G401 (cell line): ENCODE measurements at regions not wholly inside any gene's neighbourhood (a gene's known extent, or its start where the extent isn't known, plus 50 kb on each side); places are given as distances from the start of the nearest gene placed in this dataset.
"Not testable (repeated sequence)": the region's sequence is repeated elsewhere in the genome, so short reads cannot be mapped to it uniquely, and the experiment has no call there.

Experiments used
- DNase-seq: peaks from one replicate; pipeline ENCODE4 v3.0.0-alpha.2; 2015; ENCODE audit warnings: low spot score
- in situ Hi-C: cut with HindIII; loops from 2 replicates; pipeline ENCODE4 v1.10.0; 2016; ENCODE audit warnings: low sequenced_read_pairs, mixed read lengths

DNA sequence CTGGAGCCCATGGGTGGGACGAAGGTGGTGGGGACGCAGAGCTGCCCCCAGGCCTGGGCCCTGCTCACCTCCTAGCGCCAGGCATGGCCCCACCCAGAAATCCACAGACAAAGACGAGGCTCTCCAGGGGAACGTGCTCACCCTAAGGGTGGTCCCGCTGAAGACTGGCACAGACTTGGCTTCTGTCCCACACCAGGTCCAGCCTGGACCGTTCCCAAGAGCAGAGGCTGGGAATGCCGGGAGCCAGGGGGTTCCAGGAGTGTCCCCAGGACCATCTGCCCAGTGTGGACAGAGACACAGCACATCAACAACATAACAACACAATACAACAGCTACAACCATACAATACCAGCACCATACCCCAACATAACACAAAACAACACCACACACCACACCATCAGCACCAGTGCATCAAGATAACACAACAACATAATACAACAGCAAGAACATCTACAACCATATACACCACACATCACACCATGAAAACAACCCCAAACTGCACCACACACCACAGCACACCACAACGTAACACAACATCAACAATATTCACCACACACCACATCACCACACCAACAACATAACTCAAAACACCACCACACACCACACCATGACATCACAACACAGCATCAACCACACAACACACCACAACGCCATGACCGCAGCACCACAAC is 329.6 kb downstream of the ADGRD1 start:
- in situ Hi-C loops: loop anchor here (10.0 kb wide), 1 partner anchor 211 kb away; no protein-coding TSS in a partner anchor
- no peak for DNase-seq

- in situ Hi-C loops: loop anchor here (10.0 kb wide), 1 partner anchor 211 kb away; no protein-coding TSS in a partner anchor
- not testable (repeated sequence) for DNase-seq
Observed at GRCh38 chr12:131283862-131284825, 330.4 kb downstream of the ADGRD1 start.

DNA sequence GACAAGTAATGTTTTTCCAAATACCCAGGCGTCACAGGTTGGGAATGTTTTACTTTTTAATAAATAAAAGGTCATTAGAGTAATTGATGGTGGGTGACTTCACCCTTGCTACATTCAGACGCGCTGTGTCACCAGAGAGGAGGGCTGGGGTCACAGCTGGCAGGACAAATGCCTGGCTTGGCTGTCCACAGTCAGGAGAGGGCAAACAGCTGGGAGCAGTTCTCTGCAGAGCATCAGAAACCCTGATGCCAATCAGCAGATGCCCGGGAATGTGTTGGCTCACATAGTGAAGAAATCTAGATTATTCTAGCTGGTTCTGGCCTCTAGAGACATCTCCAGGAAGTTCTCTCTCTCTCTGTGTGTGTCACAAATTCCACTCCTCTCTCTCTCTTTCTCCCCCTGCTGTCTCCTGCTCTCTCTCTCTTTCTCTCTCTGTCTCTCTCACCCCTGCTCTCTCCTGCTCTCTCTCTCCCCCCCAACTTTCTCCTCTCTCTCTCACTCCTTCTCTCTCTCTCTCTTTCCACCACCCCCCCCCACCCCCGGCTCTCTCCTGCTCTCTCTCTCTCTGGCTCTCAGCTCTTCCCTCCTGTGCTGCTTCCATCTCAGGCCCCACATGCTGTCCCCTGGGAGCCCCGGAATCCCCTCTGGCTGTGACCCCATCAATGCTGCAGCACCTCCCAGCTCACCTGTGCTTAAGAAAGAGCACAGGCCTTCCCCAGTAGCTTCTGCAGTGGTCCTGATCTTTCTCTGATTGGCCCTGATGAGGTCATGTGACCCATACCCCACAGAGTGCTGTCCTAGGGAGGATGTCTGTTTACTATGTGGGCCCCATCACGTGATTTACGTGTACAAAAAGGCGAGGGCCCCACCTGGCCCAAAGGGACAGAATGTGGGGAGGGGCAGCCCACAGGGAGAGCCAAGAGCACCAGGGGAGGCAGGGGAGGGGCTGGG is 331.5 kb downstream of the ADGRD1 start:
- DNase-seq: not testable (repeated sequence)
- in situ Hi-C loops: loop anchor here (10.0 kb wide), 1 partner anchor 210 kb away; no protein-coding TSS in a partner anchor

- in situ Hi-C loops: loop anchor here (10.0 kb wide), 1 partner anchor 209 kb away; no protein-coding TSS in a partner anchor
Observed at GRCh38 chr12:131285905-131286295, 332.2 kb downstream of the ADGRD1 start.

DNA sequence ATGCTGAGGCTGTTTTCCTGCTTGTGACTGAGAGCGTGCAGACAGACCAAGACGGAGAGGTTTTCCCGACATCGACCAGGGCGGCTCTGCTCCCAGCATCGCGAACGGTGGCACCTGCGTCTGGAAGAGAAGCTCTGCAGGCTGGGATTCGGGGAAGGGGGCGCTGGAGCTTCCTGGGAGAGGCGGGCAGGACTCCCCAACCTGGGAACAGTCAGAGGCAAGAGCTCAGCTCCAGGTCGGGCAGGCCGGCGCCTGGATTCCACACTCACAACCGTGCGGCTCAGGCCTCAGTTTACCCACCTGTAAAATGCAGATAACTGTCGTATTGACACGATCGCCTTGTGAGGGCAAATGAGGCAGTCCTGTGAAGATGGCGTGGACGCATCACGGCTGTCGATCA is 332.6 kb downstream of the ADGRD1 start:
- in situ Hi-C loops: loop anchor here (10.0 kb wide), 1 partner anchor 208 kb away; no protein-coding TSS in a partner anchor
- not testable (repeated sequence) for DNase-seq

More at GRCh38 chr12:131285905-131286295, 332.2 kb downstream of the ADGRD1 start:
- not testable (repeated sequence) for DNase-seq

GRCh38 chr12:131287015-131287937 is 333.6 kb downstream of the ADGRD1 start:
- in situ Hi-C loops: loop anchor here (10.0 kb wide), 1 partner anchor 208 kb away; no protein-coding TSS in a partner anchor
- DNase-seq: no peak

GRCh38 chr12:131287938-131288764 is 334.4 kb downstream of the ADGRD1 start:
- DNase-seq: no peak
- in situ Hi-C loops: loop anchor here (10.0 kb wide), 1 partner anchor 207 kb away; no protein-coding TSS in a partner anchor

- DNase-seq: not testable (repeated sequence)
- in situ Hi-C loops: loop anchor here (10.0 kb wide), 1 partner anchor 206 kb away; no protein-coding TSS in a partner anchor
Observed at GRCh38 chr12:131288765-131289695, 335.3 kb downstream of the ADGRD1 start.

DNA sequence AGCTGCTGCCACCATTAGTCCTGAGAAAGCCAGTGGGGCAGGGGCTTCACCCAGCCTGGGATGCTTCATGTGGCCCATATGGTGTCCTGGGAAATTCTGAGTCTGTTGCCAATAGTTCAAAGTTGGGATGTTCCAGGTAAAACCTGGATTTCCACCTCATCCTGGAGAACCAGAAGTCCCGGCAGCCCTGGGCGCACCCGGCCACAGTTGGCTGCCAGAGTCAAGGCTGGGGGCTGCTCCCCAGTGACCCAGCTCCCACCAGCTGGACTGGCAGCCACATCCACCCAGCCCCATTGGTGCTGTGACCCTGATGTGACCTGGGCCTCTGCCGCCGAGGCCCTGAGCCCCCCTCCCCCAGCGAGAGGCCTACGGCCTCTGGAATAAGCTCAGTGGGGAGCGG is 336.1 kb downstream of the ADGRD1 start:
- not testable (repeated sequence) for DNase-seq
- in situ Hi-C loops: loop anchor here (10.0 kb wide), 1 partner anchor 205 kb away; no protein-coding TSS in a partner anchor

- in situ Hi-C loops: no loop called here
- no peak for DNase-seq
Observed at GRCh38 chr12:131290255-131290959, 336.7 kb downstream of the ADGRD1 start.

GRCh38 chr12:131293071-131294015 is 339.6 kb downstream of the ADGRD1 start:
- DNase-seq, in situ Hi-C loops: not testable (repeated sequence)

DNA sequence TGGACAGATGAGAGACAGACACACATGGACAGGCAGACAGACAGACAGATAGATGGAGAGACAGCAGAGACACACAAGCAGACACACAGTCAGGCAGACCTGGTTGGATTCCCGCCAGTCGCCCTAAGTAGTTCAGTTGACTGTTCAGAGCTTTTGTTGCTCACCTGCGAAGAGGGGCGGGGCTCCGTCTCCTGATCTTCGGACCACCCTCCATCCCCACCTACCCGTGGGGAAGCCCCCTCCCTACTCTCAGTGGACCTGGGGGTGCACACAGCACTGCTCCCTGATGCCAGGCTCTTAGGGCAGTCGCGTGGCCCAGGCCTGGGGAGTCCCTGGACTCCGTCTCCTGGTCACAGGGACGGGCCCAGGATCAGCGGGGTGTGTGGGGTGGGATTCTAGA is 341.0 kb downstream of the ADGRD1 start:
- in situ Hi-C loops, DNase-seq: not testable (repeated sequence)

DNA sequence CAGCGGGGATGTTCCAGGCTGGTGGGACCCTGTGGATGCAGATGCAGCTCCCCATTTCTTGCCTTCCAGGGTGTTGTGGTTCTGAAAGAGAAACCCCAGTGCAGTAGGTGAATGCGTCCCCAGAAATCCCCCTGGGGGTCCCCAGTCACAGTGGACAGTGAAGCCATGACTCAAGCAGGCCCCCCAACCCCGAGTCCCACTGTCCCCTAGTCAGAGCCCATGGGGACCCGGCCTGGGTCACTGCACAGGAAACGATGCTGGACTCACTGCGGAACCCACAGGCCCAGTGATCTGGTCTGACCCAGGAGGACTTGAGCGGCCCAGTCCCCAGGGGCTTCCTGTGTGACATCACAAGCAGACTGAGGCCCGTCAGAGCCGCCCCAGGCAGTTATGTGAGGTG is 341.4 kb downstream of the ADGRD1 start:
- DNase-seq, in situ Hi-C loops: not testable (repeated sequence)

- DNase-seq, in situ Hi-C loops: not testable (repeated sequence)
Observed at GRCh38 chr12:131295559-131295958, 341.9 kb downstream of the ADGRD1 start.
